WI38 (cell line): ENCODE measurements at regions not wholly inside any gene's neighbourhood (a gene's known extent, or its start where the extent isn't known, plus 50 kb on each side); places are given as distances from the start of the nearest gene placed in this dataset.

Experiments
- H3K4me3 ChIP-seq: 2 replicates; pipeline ENCODE4 v1.5.1; 2011; ENCODE audit warnings: low read depth, mild to moderate bottlenecking, control low read depth, low read length
- CTCF ChIP-seq: IDR thresholded peaks from 2 replicates; pipeline ENCODE4 v1.5.1; 2012; ENCODE audit warnings: low read depth, mild to moderate bottlenecking, control low read depth, low read length

GRCh38 chr3:148280623-148281242, 417.0 kb upstream of the AGTR1 start:
- no peak for TF ChIP-seq CTCF
- no peak overlapping the region for H3K4me3 ChIP-seq

GRCh38 chr3:148289159-148289558, 408.5 kb upstream of the AGTR1 start:
- H3K4me3 ChIP-seq: no peak overlapping the region
- TF ChIP-seq CTCF: no peak

- no peak overlapping the region for H3K4me3 ChIP-seq
- TF ChIP-seq CTCF: no peak
Observed at GRCh38 chr3:148297013-148297412, 400.7 kb upstream of the AGTR1 start.

- no peak overlapping the region for H3K4me3 ChIP-seq
- TF ChIP-seq CTCF: no peak
Observed at GRCh38 chr3:148307443-148307843, 390.3 kb upstream of the AGTR1 start.

GRCh38 chr3:148309390-148310035, 388.2 kb upstream of the AGTR1 start:
- H3K4me3 ChIP-seq: no peak overlapping the region
- peak; percentile 53 for TF ChIP-seq CTCF

- H3K4me3 ChIP-seq: no peak overlapping the region
- no peak for TF ChIP-seq CTCF
Observed at GRCh38 chr3:148315756-148316155, 381.9 kb upstream of the AGTR1 start.

- no peak for TF ChIP-seq CTCF
- no peak overlapping the region for H3K4me3 ChIP-seq
Observed at GRCh38 chr3:148318240-148318639, 379.5 kb upstream of the AGTR1 start.
